GM18499 (cell line): ENCODE measurements at regions not wholly inside any gene's neighbourhood (a gene's known extent, or its start where the extent isn't known, plus 50 kb on each side); places are given as distances from the start of the nearest gene placed in this dataset.
"Not testable (repeated sequence)": the region's sequence is repeated elsewhere in the genome, so short reads cannot be mapped to it uniquely, and the experiment has no call there.

Experiments used
- ATAC-seq: cut with Tn5 transposase; IDR thresholded peaks from one replicate; pipeline ENCODE4 v1.9.1; 2021; ENCODE audit warnings: moderate number of reproducible peaks; ENCODE audit not compliant: insufficient read depth, unreplicated experiment

GRCh38 chr9:25850803-25851202, 172.6 kb upstream of the TUSC1 start:
- ATAC-seq, result no peak

- no peak for ATAC-seq
Measured at GRCh38 chr9:25845867-25846266, 167.6 kb upstream of the TUSC1 start.

- no peak for ATAC-seq
Measured at GRCh38 chr9:25830381-25830780, 152.1 kb upstream of the TUSC1 start.

- no peak for ATAC-seq
Measured at GRCh38 chr9:25827626-25828025, 149.4 kb upstream of the TUSC1 start.

GRCh38 chr9:25816439-25816838, 138.2 kb upstream of the TUSC1 start:
- ATAC-seq, result no peak

- ATAC-seq, result no peak
Measured at GRCh38 chr9:25814023-25814422, 135.8 kb upstream of the TUSC1 start.

GRCh38 chr9:25813478-25813877, 135.2 kb upstream of the TUSC1 start:
- no peak for ATAC-seq

- no peak for ATAC-seq
Measured at GRCh38 chr9:25808554-25808953, 130.3 kb upstream of the TUSC1 start.

- no peak for ATAC-seq
Measured at GRCh38 chr9:25804856-25805255, 126.6 kb upstream of the TUSC1 start.

GRCh38 chr9:25801989-25802388, 123.7 kb upstream of the TUSC1 start:
- not testable (repeated sequence) for ATAC-seq

GRCh38 chr9:25773805-25774204, 95.6 kb upstream of the TUSC1 start:
- no peak for ATAC-seq

GRCh38 chr9:25755951-25756350, 77.7 kb upstream of the TUSC1 start:
- ATAC-seq, result no peak

GRCh38 chr9:25752398-25752797, 74.2 kb upstream of the TUSC1 start:
- no peak for ATAC-seq

GRCh38 chr9:25742256-25742655, 64.0 kb upstream of the TUSC1 start:
- no peak for ATAC-seq

GRCh38 chr9:25733336-25733982, 55.2 kb upstream of the TUSC1 start:
- ATAC-seq, result no peak

- not testable (repeated sequence) for ATAC-seq
Measured at GRCh38 chr9:25731895-25732794, 53.9 kb upstream of the TUSC1 start.
